ENCODE measurements at regions not wholly inside any gene's neighbourhood (a gene's known extent, or its start where the extent isn't known, plus 50 kb on each side); places are given as distances from the start of the nearest gene placed in this dataset.

- TF ChIP-seq HDAC6 (IDR thresholded peaks at IDR 0.05; ENCODE audit: low read depth, low read length) = no peak
Measured at GRCh38 chr18:39345321-39345720, 1779.7 kb upstream of the CELF4 start (continued).

- ChIA-PET CTCF (ENCODE audit: partially characterized antibody) (no interaction called here), POLR2A (ENCODE audit: partially characterized antibody) (no interaction called here)
- Histone ChIP-seq H2BK5ac (ENCODE audit: low read depth, low read length) (no peak overlapping the region), H3K14ac (ENCODE audit: insufficient read length) (no peak overlapping the region), H3K23ac (ENCODE audit: insufficient read length) (no peak overlapping the region), H3K23me2 (ENCODE audit: low read depth, low read length) (no peaks in the 10 kb centered on the region), H3K4ac (replicated peaks; ENCODE audit: insufficient read length, low read depth, low read length) (no peak overlapping the region), H2BK12ac (ENCODE audit: low read depth, low read length) (no peak overlapping the region), H3K4me1 (replicated peaks in 1 of 4; ENCODE audit: control insufficient read depth in 3 of 4, insufficient read depth in 4 of 4, low read length in 3 of 4) (peaks cover 0 to 4% (median 0%) of the 10 kb centered on the region in 4 experiments; a peak in 1 of 7 replicates), H3K4me2 (ENCODE audit: insufficient read depth in 1 of 2, low read depth in 2 of 2, low read length in 2 of 2) (no peak overlapping the region), H4K5ac (ENCODE audit: insufficient read length, low read depth, low read length) (no peak overlapping the region), H3K36me3 (ENCODE audit: control insufficient read depth in 2 of 4, insufficient read depth in 4 of 4, low read length in 3 of 4) (no peaks in the 10 kb centered on the region; a peak in 1 of 8 replicates), H2BK120ac (replicated peaks; ENCODE audit: low read depth, low read length) (no peak overlapping the region), H2BK20ac (ENCODE audit: low read length) (no peak overlapping the region), H3K79me1 (ENCODE audit: low read depth, low read length) (no peaks in the 10 kb centered on the region), H2AK5ac (ENCODE audit: low read depth, low read length) (no peak overlapping the region), H4K91ac (replicated peaks; ENCODE audit: insufficient read length, low read length) (no peak overlapping the region), H3K56ac (replicated peaks; ENCODE audit: insufficient read length, low read depth, low read length) (no peak overlapping the region), H2BK15ac (ENCODE audit: low read length) (no peak overlapping the region), H4K20me1 (replicated peaks in 1 of 2; ENCODE audit: control insufficient read depth in 1 of 2, insufficient read depth in 2 of 2, low read length in 2 of 2) (no peaks in the 10 kb centered on the region), H4K8ac (ENCODE audit: extremely low read depth, insufficient read depth, low read length) (no peak overlapping the region), H3K27me3 (replicated peaks in 1 of 4; ENCODE audit: control insufficient read depth in 3 of 4, extremely low read depth in 1 of 4, insufficient read depth in 3 of 4, low read length in 3 of 4) (no peaks in the 10 kb centered on the region), H2AFZ (ENCODE audit: low read length) (no peak overlapping the region), H3K27ac (ENCODE audit: low read depth, low read length) (no peak overlapping the region), H3K18ac (ENCODE audit: extremely low read depth, low read length) (no peak overlapping the region), H3K9ac (replicated peaks in 1 of 4; ENCODE audit: extremely low read depth in 1 of 4, low read depth in 3 of 4, low read length in 3 of 4) (no peak overlapping the region), H3K9me3 (ENCODE audit: insufficient read depth in 2 of 2, low read depth in 1 of 2, low read length in 1 of 2) (no peaks in the 10 kb centered on the region; a peak in 1 of 4 replicates), H3K4me3 (ENCODE audit: extremely low read depth in 1 of 4, insufficient read depth in 2 of 4, low read depth in 3 of 4, low read length in 4 of 4) (no peak overlapping the region), H3K79me2 (ENCODE audit: control insufficient read depth in 1 of 2, insufficient read depth in 2 of 2, low read length in 2 of 2) (no peaks in the 10 kb centered on the region)
- DNase-seq (ENCODE audit: low read depth in 1 of 2, low spot score in 2 of 2) (no peak), FAIRE-seq (no peak)
- 90% methylated on average over 5 of the region's 5 CpGs; no CpG with 5 or more reads in 1 of the 2 experiments for WGBS, 2 experiments (ENCODE audit: extremely low coverage in 1 of 2, insufficient coverage in 1 of 2, insufficient read length in 1 of 2, insufficient replicate concordance in 2 of 2, low coverage in 1 of 2, low lambda C conversion rate in 2 of 2, missing lambda C conversion rate in 1 of 2)
- no peak for TF ChIP-seq HDAC6 (IDR thresholded peaks at IDR 0.05; ENCODE audit: low read depth, low read length)
- TF ChIP-seq SAP30 (IDR thresholded peaks at IDR 0.05; ENCODE audit: insufficient read depth, insufficient replicate concordance, low read length) = no peak
- no peak for TF ChIP-seq POLR2AphosphoS5 (IDR thresholded peaks at IDR 0.05; ENCODE audit: low read depth, low read length)
- no peak for TF ChIP-seq RXRA (IDR thresholded peaks at IDR 0.05; ENCODE audit: insufficient read depth, low read depth, low read length)
- TF ChIP-seq PHF8 (conservative IDR thresholded peaks at IDR 0.05; ENCODE audit: low read depth, low read length) = no peak
- no peak for TF ChIP-seq EP300 (IDR thresholded peaks at IDR 0.05; ENCODE audit: borderline replicate concordance in 1 of 2, low read depth in 2 of 2, low read length in 2 of 2)
- no peak for TF ChIP-seq CTBP2 (IDR thresholded peaks at IDR 0.05; ENCODE audit: borderline replicate concordance, insufficient read depth, insufficient read length, low read length)
- TF ChIP-seq TAF1 (IDR thresholded peaks at IDR 0.05; ENCODE audit: low read depth, low read length) = no peak
- no peak for TF ChIP-seq SIRT6 (IDR thresholded peaks at IDR 0.05; ENCODE audit: low read length)
- TF ChIP-seq CEBPB (IDR thresholded peaks at IDR 0.05; ENCODE audit: low read depth, low read length) = no peak
- TF ChIP-seq E2F6 (IDR thresholded peaks at IDR 0.05) = no peak
- no peak for TF ChIP-seq JUN (IDR thresholded peaks at IDR 0.05; ENCODE audit: low read depth, low read length)
Measured at GRCh38 chr18:39344487-39344886, 1778.9 kb upstream of the CELF4 start.

Data from H1 (cell line).